ENCODE measurements at regions not wholly inside any gene's neighbourhood (a gene's known extent, or its start where the extent isn't known, plus 50 kb on each side); places are given as distances from the start of the nearest gene placed in this dataset.

GRCh38 chr2:37796481-37796880 lies 125.0 kb upstream of the CDC42EP3 start:
- no peak overlapping the region for H3K27ac ChIP-seq
- DNase-seq (no peak), ATAC-seq (no peak)
- WGBS (ENCODE audit: insufficient coverage, low coverage, low lambda C conversion rate, missing lambda C conversion rate), result 87% methylated on average over 3 of the region's 4 CpGs
- TF ChIP-seq POLR2A (IDR thresholded peaks at IDR 0.05) (no peak), CTCF (IDR thresholded peaks at IDR 0.05) (no peak)
- no peaks in the 10 kb centered on the region for H3K27me3 ChIP-seq
- intact Hi-C loops (cut with DNase I), result no loop called here
- H3K4me3 ChIP-seq, result no peak overlapping the region
- no peaks in the 10 kb centered on the region for H3K4me1 ChIP-seq
- no peaks in the 10 kb centered on the region for H3K9me3 ChIP-seq
- no peaks in the 10 kb centered on the region for H3K36me3 ChIP-seq

GRCh38 chr2:37797081-37797480 lies 125.6 kb upstream of the CDC42EP3 start:
- no peaks in the 10 kb centered on the region for H3K36me3 ChIP-seq
- DNase-seq (no peak), ATAC-seq (no peak)
- H3K9me3 ChIP-seq, result no peaks in the 10 kb centered on the region
- H3K4me1 ChIP-seq, result no peaks in the 10 kb centered on the region
- TF ChIP-seq CTCF (IDR thresholded peaks at IDR 0.05) (no peak), POLR2A (IDR thresholded peaks at IDR 0.05) (no peak)
- 73% methylated on average over 3 of the region's 3 CpGs for WGBS (ENCODE audit: insufficient coverage, low coverage, low lambda C conversion rate, missing lambda C conversion rate)
- no peak overlapping the region for H3K4me3 ChIP-seq
- no peaks in the 10 kb centered on the region for H3K27me3 ChIP-seq
- no peak overlapping the region for H3K27ac ChIP-seq
- intact Hi-C loops (cut with DNase I), result no loop called here

GRCh38 chr2:37798315-37799005 lies 126.6 kb upstream of the RMDN2 start:
- no peaks in the 10 kb centered on the region for H3K27me3 ChIP-seq
- H3K4me1 ChIP-seq, result no peaks in the 10 kb centered on the region
- H3K27ac ChIP-seq, result no peak overlapping the region
- no peaks in the 10 kb centered on the region for H3K36me3 ChIP-seq
- no peak for DNase-seq
- H3K4me3 ChIP-seq, result no peak overlapping the region
- no peaks in the 10 kb centered on the region for H3K9me3 ChIP-seq
- peak in 2 of 4 donors; percentile 30 to 36 for ATAC-seq
- intact Hi-C loops (cut with DNase I), result no loop called here
- TF ChIP-seq POLR2A (IDR thresholded peaks at IDR 0.05) (no peak), CTCF (IDR thresholded peaks at IDR 0.05) (no peak)

- H3K4me3 ChIP-seq, result no peak overlapping the region
- H3K9me3 ChIP-seq, result no peaks in the 10 kb centered on the region
- 80% methylated on average over 2 of the region's 2 CpGs for WGBS (ENCODE audit: insufficient coverage, low coverage, low lambda C conversion rate, missing lambda C conversion rate)
- TF ChIP-seq POLR2A (IDR thresholded peaks at IDR 0.05) (no peak), CTCF (IDR thresholded peaks at IDR 0.05) (no peak)
- ATAC-seq, result no peak
- H3K4me1 ChIP-seq, result no peaks in the 10 kb centered on the region
- DNase-seq, result no peak
- H3K36me3 ChIP-seq, result no peaks in the 10 kb centered on the region
- no peak overlapping the region for H3K27ac ChIP-seq
- intact Hi-C loops (cut with DNase I), result no loop called here
- H3K27me3 ChIP-seq, result no peaks in the 10 kb centered on the region
These were observed 124.8 kb upstream of the RMDN2 start for GRCh38 chr2:37800176-37800858.
